ENCODE measurements at regions not wholly inside any gene's neighbourhood (a gene's known extent, or its start where the extent isn't known, plus 50 kb on each side); places are given as distances from the start of the nearest gene placed in this dataset.
"Not testable (repeated sequence)": the region's sequence is repeated elsewhere in the genome, so short reads cannot be mapped to it uniquely, and the experiment has no call there.

DNA sequence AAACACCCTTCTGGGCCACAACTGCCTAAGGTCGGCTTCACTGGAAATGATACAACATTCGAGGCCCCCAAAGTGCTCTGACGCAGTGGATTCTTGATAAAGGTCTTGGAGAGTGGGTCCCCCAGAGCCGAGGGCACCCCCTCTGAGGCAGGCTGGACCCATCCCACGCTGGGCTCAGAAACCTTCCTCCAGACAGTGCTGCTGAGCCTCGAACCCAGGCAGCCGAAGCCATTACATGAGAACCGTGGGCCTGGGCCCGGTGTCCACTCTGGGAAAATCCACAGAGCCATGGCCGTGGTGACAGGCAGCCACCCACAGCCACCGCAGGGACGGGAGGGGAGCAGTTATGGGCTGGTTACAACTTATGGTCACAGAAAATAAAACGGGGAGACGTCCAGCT, 81.4 kb upstream of the ID2 start:
- Histone ChIP-seq H3K9me2 (ENCODE audit: insufficient read depth, low read length) (no peaks in the 10 kb centered on the region), H3F3A (ENCODE audit: insufficient read depth, low read length, poor library complexity, severe bottlenecking) (no peaks in the 10 kb centered on the region), H4K20me1 (ENCODE audit: insufficient read depth) (no peaks in the 10 kb centered on the region), H3K4me3 (ENCODE audit: low read length) (no peak overlapping the region), H3K36me3 (ENCODE audit: insufficient read depth, low read length) (no peaks in the 10 kb centered on the region), H3K27ac (ENCODE audit: low read length) (no peak overlapping the region), H2AFZ (ENCODE audit: low read depth, low read length) (no peak overlapping the region), H3K27me3 (ENCODE audit: insufficient read depth, low read depth, low read length) (no peaks in the 10 kb centered on the region), H3K4me2 (ENCODE audit: low read length) (no peak overlapping the region), H3K79me2 (replicated peaks; ENCODE audit: insufficient read depth, low read length) (no peaks in the 10 kb centered on the region), H3K9me3 (ENCODE audit: low read length) (no peaks in the 10 kb centered on the region), H3K9ac (ENCODE audit: low read length) (no peak overlapping the region)
- TF ChIP-seq POLR2AphosphoS5 (IDR thresholded peaks at IDR 0.05) = no peak
- TF ChIP-seq TAF1 (IDR thresholded peaks at IDR 0.05; ENCODE audit: low read depth) = no peak
- no peak for TF ChIP-seq EP300 (conservative IDR thresholded peaks at IDR 0.05; ENCODE audit: poor library complexity, severe bottlenecking)
- TF ChIP-seq, protein P1, sequence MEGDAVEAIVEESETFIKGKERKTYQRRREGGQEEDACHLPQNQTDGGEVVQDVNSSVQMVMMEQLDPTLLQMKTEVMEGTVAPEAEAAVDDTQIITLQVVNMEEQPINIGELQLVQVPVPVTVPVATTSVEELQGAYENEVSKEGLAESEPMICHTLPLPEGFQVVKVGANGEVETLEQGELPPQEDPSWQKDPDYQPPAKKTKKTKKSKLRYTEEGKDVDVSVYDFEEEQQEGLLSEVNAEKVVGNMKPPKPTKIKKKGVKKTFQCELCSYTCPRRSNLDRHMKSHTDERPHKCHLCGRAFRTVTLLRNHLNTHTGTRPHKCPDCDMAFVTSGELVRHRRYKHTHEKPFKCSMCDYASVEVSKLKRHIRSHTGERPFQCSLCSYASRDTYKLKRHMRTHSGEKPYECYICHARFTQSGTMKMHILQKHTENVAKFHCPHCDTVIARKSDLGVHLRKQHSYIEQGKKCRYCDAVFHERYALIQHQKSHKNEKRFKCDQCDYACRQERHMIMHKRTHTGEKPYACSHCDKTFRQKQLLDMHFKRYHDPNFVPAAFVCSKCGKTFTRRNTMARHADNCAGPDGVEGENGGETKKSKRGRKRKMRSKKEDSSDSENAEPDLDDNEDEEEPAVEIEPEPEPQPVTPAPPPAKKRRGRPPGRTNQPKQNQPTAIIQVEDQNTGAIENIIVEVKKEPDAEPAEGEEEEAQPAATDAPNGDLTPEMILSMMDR (IDR thresholded peaks at IDR 0.05; ENCODE audit: poor library complexity, severe bottlenecking) = no peak
- TF ChIP-seq, protein P2, sequence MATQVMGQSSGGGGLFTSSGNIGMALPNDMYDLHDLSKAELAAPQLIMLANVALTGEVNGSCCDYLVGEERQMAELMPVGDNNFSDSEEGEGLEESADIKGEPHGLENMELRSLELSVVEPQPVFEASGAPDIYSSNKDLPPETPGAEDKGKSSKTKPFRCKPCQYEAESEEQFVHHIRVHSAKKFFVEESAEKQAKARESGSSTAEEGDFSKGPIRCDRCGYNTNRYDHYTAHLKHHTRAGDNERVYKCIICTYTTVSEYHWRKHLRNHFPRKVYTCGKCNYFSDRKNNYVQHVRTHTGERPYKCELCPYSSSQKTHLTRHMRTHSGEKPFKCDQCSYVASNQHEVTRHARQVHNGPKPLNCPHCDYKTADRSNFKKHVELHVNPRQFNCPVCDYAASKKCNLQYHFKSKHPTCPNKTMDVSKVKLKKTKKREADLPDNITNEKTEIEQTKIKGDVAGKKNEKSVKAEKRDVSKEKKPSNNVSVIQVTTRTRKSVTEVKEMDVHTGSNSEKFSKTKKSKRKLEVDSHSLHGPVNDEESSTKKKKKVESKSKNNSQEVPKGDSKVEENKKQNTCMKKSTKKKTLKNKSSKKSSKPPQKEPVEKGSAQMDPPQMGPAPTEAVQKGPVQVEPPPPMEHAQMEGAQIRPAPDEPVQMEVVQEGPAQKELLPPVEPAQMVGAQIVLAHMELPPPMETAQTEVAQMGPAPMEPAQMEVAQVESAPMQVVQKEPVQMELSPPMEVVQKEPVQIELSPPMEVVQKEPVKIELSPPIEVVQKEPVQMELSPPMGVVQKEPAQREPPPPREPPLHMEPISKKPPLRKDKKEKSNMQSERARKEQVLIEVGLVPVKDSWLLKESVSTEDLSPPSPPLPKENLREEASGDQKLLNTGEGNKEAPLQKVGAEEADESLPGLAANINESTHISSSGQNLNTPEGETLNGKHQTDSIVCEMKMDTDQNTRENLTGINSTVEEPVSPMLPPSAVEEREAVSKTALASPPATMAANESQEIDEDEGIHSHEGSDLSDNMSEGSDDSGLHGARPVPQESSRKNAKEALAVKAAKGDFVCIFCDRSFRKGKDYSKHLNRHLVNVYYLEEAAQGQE (IDR thresholded peaks at IDR 0.05; ENCODE audit: borderline replicate concordance) = no peak
- TF ChIP-seq MXI1 (conservative IDR thresholded peaks at IDR 0.05; ENCODE audit: poor library complexity, severe bottlenecking) = no peak
- no peak for TF ChIP-seq RAD21 (conservative IDR thresholded peaks at IDR 0.05)
- no peak for TF ChIP-seq EZH2 (IDR thresholded peaks at IDR 0.05; ENCODE audit: borderline replicate concordance, insufficient read depth, low read length, poor library complexity, severe bottlenecking)
- TF ChIP-seq SMC3 (conservative IDR thresholded peaks at IDR 0.05; ENCODE audit: poor library complexity) = no peak

DNA sequence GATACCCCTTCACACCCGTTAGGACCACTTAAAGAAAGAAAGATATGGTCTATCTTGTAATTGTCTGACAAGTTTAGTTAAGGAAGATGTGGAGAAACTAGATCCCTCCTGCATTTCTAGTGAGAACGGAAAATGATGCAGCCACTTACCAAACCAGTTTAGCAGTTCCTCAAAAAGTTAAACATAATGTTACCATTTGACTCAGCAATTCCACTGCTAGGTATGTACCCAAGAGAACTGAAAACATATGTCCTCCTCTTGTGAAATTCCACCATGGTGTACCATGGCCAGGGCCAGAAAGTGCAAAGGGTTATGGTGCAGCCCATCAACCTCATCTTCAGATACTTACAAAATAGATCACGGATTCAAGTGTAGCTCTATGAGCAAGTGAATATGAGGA, 79.0 kb upstream of the ID2 start:
- no peak for TF ChIP-seq RAD21 (conservative IDR thresholded peaks at IDR 0.05)
- no peak for TF ChIP-seq EZH2 (IDR thresholded peaks at IDR 0.05; ENCODE audit: borderline replicate concordance, insufficient read depth, low read length, poor library complexity, severe bottlenecking)
- TF ChIP-seq EP300 (conservative IDR thresholded peaks at IDR 0.05; ENCODE audit: poor library complexity, severe bottlenecking) = no peak
- TF ChIP-seq SMC3 (conservative IDR thresholded peaks at IDR 0.05; ENCODE audit: poor library complexity) = no peak
- no peaks in the 10 kb centered on the region for H3F3A ChIP-seq (ENCODE audit: insufficient read depth, low read length, poor library complexity, severe bottlenecking)
- no peaks in the 10 kb centered on the region for H3K79me2 ChIP-seq (replicated peaks; ENCODE audit: insufficient read depth, low read length)
- H3K9ac ChIP-seq (ENCODE audit: low read length) = no peak overlapping the region
- H3K4me3 ChIP-seq (ENCODE audit: low read length) = no peak overlapping the region
- H4K20me1 ChIP-seq (ENCODE audit: insufficient read depth) = no peaks in the 10 kb centered on the region
- no peak overlapping the region for H3K4me2 ChIP-seq (ENCODE audit: low read length)
- H3K27me3 ChIP-seq (ENCODE audit: insufficient read depth, low read depth, low read length) = no peaks in the 10 kb centered on the region
- no peaks in the 10 kb centered on the region for H3K9me2 ChIP-seq (ENCODE audit: insufficient read depth, low read length)
- H3K9me3 ChIP-seq (ENCODE audit: low read length) = no peaks in the 10 kb centered on the region
- H3K36me3 ChIP-seq (ENCODE audit: insufficient read depth, low read length) = no peaks in the 10 kb centered on the region
- no peak overlapping the region for H3K27ac ChIP-seq (ENCODE audit: low read length)
- no peak overlapping the region for H2AFZ ChIP-seq (ENCODE audit: low read depth, low read length)

DNA sequence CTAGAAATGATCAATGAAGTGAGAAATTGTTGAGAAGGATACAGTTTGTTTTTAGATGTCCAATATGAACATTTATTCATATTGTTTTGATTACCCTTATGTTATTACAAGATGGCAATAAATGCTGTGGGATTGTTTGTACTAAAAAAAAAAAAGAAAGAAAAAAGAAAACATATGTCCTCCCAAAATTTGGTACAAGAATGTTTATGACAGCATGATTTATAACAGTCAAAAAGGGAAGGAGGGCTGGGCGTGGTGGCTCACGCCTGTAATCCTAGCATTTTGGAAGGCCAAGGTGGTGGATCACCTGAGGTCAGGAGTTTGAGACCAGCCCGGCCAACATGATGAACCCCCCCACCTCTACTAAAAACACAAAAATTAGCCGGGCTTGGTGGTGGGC, 78.5 kb upstream of the ID2 start:
- H3K27ac ChIP-seq (ENCODE audit: low read length); H3K9ac ChIP-seq (ENCODE audit: low read length); H3K4me2 ChIP-seq (ENCODE audit: low read length); H2AFZ ChIP-seq (ENCODE audit: low read depth, low read length); H3K27me3 ChIP-seq (ENCODE audit: insufficient read depth, low read depth, low read length); H3K79me2 ChIP-seq (replicated peaks; ENCODE audit: insufficient read depth, low read length); H3K9me2 ChIP-seq (ENCODE audit: insufficient read depth, low read length); H3F3A ChIP-seq (ENCODE audit: insufficient read depth, low read length, poor library complexity, severe bottlenecking); H3K36me3 ChIP-seq (ENCODE audit: insufficient read depth, low read length); H3K4me3 ChIP-seq (ENCODE audit: low read length); H3K9me3 ChIP-seq (ENCODE audit: low read length); H4K20me1 ChIP-seq (ENCODE audit: insufficient read depth): not testable (repeated sequence)

Data from neural cell (in vitro differentiated cells).